GM23338 (cell line): ENCODE measurements at regions not wholly inside any gene's neighbourhood (a gene's known extent, or its start where the extent isn't known, plus 50 kb on each side); places are given as distances from the start of the nearest gene placed in this dataset.

Experiments used
- ATAC-seq: fragments of 200-7000 bp; cut with Tn5 transposase; 3 replicates; pipeline ENCODE4 v1.9.1; 2020
- DNase-seq: peaks from one replicate; pipeline ENCODE4 v3.0.0-alpha.2; 2015; ENCODE audit warnings: low spot score
- H2AFZ ChIP-seq: fragments of 200-600 bp; sonication (generic); 2 replicates; pipeline ENCODE4 v1.8.0; 2016; ENCODE audit warnings: antibody characterized with exemption, mild to moderate bottlenecking, moderate library complexity
- H3F3A ChIP-seq: fragments of 200-600 bp; sonication (generic); replicated peaks from 2 replicates; pipeline ENCODE4 v1.8.0; 2017; ENCODE audit warnings: antibody characterized with exemption, mixed run types, low read depth
- H3K27ac ChIP-seq: fragments of 200-600 bp; sonication (generic); 2 replicates; pipeline ENCODE4 v1.6.1; 2016; ENCODE audit warnings: low read depth
- H3K27me3 ChIP-seq: fragments of 200-600 bp; sonication (generic); 2 replicates; pipeline ENCODE4 v1.8.0; 2016; ENCODE audit warnings: mild to moderate bottlenecking, mixed run types, moderate library complexity; ENCODE audit not compliant: insufficient read depth
- H3K36me3 ChIP-seq: fragments of 200-600 bp; sonication (generic); 2 replicates; pipeline ENCODE4 v1.8.0; 2016; ENCODE audit warnings: mild to moderate bottlenecking; ENCODE audit not compliant: insufficient read depth
- H3K4me1 ChIP-seq: fragments of 200-600 bp; sonication (generic); 2 replicates; pipeline ENCODE4 v1.8.0; 2016; ENCODE audit warnings: mild to moderate bottlenecking, moderate library complexity; ENCODE audit not compliant: insufficient read depth
- H3K4me2 ChIP-seq: fragments of 200-600 bp; sonication (generic); 2 replicates; pipeline ENCODE4 v1.7.1; 2017; ENCODE audit warnings: mixed run types
- H3K4me3 ChIP-seq: fragments of 200-600 bp; sonication (generic); 2 replicates; pipeline ENCODE4 v1.6.1; 2016; ENCODE audit warnings: mixed run types
- H3K79me2 ChIP-seq: fragments of 200-600 bp; sonication (generic); replicated peaks from 2 replicates; pipeline ENCODE4 v1.8.0; 2017; ENCODE audit warnings: mild to moderate bottlenecking; ENCODE audit not compliant: insufficient read depth
- H3K9me2 ChIP-seq: fragments of 200-600 bp; sonication (generic); 2 replicates; pipeline ENCODE4 v1.8.0; 2017; ENCODE audit not compliant: insufficient read depth
- H4K20me1 ChIP-seq: fragments of 200-600 bp; sonication (generic); replicated peaks from 2 replicates; pipeline ENCODE4 v1.8.0; 2017; ENCODE audit warnings: mild to moderate bottlenecking; ENCODE audit not compliant: insufficient read depth
- H3K27ac Mint-ChIP-seq: 2 replicates; pipeline ENCODE4 v1.8.0; 2020; ENCODE audit warnings: inconsistent platforms, mild to moderate bottlenecking, moderate library complexity, mixed read lengths
- H3K27me3 Mint-ChIP-seq: 3 replicates; pipeline ENCODE4 v1.8.0; 2022; ENCODE audit warnings: low read depth, mild to moderate bottlenecking, moderate library complexity, mixed read lengths, inconsistent platforms; ENCODE audit not compliant: insufficient read depth, poor library complexity
- H3K36me3 Mint-ChIP-seq: 3 replicates; pipeline ENCODE4 v1.8.0; 2021; ENCODE audit warnings: low read depth, mild to moderate bottlenecking, inconsistent platforms, moderate library complexity, mixed read lengths
- H3K4me1 Mint-ChIP-seq: 3 replicates; pipeline ENCODE4 v1.8.0; 2020; ENCODE audit warnings: mild to moderate bottlenecking, inconsistent platforms, mixed read lengths
- H3K4me3 Mint-ChIP-seq: 3 replicates; pipeline ENCODE4 v1.8.0; 2021; ENCODE audit warnings: moderate library complexity, mild to moderate bottlenecking, inconsistent platforms, mixed read lengths
- H3K9me3 Mint-ChIP-seq: 3 replicates; pipeline ENCODE4 v1.8.0; 2020; ENCODE audit warnings: moderate library complexity, mild to moderate bottlenecking, inconsistent platforms, mixed read lengths
- EZH2phosphoT487 ChIP-seq: fragments of 200-600 bp; sonication (generic); IDR thresholded peaks from one replicate; pipeline ENCODE4 v1.8.1; 2018; ENCODE audit warnings: antibody characterized with exemption; ENCODE audit not compliant: unreplicated experiment
- NANOG ChIP-seq: IDR thresholded peaks from 2 replicates; pipeline ENCODE4 v1.6.1; 2016; ENCODE audit warnings: antibody characterized with exemption, borderline replicate concordance
- POLR2AphosphoS5 ChIP-seq: IDR thresholded peaks from 2 replicates; pipeline ENCODE4 v1.6.1; 2016; ENCODE audit warnings: antibody characterized with exemption, low read depth
- ZNF114 ChIP-seq: fragments of 250-450 bp; sonication (Bioruptor Pico); IDR thresholded peaks from 2 replicates; pipeline ENCODE4 v1.5.0; 2020; ENCODE audit warnings: mild to moderate bottlenecking, moderate library complexity
- ZNF331 ChIP-seq: fragments of 250-450 bp; sonication (Bioruptor Pico); IDR thresholded peaks from 2 replicates; pipeline ENCODE4 v1.5.0; 2020; ENCODE audit warnings: low read depth, mild to moderate bottlenecking, moderate library complexity
- ZNF462 ChIP-seq: fragments of 250-450 bp; sonication (Bioruptor Pico); IDR thresholded peaks from 2 replicates; pipeline ENCODE4 v1.5.0; 2020; ENCODE audit warnings: mild to moderate bottlenecking, moderate library complexity
- TF ChIP-seq, protein P1 (sequence below): IDR thresholded peaks from 2 replicates; pipeline ENCODE4 v1.6.1; 2016; ENCODE audit warnings: antibody characterized with exemption
- TF ChIP-seq, protein P2 (sequence below): IDR thresholded peaks from one replicate; pipeline ENCODE4 v1.6.1; 2018; ENCODE audit warnings: antibody characterized with exemption; ENCODE audit not compliant: unreplicated experiment

DNA sequence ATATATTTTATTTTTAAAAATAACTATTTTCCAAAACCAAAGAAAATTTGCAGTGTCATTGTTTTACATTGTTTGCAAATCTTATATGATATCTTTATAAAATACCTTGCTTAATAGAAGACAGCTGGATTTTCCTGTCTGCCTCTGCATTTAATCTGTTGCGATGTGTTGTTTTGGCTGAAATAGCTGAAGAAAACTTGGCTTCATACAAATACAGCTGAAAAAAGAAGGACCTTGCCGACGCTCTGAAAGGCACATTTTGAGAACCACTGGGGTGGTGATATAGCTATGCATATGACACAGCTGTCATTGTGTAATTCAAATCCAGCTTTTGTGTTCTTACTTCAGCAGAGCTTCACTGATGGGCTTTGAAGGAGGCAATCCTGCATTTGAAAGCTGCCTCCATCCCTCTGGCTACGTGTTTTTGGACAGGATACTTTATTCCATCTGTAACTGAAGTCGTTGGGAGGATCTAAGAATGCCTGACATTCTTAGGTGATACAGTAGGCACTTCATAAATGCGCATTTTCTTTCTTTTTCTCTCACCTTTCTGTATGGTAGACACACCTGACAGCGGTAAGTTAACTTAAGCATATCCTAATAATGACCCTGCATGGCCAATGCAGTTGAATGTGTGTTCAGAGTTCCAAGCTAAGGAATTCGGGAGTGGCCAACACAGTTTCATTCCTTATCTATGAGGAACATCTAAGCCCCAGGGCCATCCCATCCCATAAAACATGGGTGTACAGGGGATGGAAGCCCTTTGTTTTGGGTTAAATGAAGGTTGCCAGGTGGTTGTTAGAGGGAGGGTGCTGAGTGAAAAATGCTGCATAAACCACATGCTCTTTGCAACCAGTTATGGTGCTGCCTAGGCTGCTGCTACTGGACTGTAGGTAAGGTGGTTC is 213.0 kb downstream of the TFAP2A start:
- no peaks in the 10 kb centered on the region; the same call in 1 of the 3 replicates for H3K36me3 Mint-ChIP-seq
- no peaks in the 10 kb centered on the region for H3K27me3 Mint-ChIP-seq
- H3K79me2 ChIP-seq: no peaks in the 10 kb centered on the region
- H3K9me3 Mint-ChIP-seq: peaks cover 6% of the 10 kb centered on the region; the same call in 2 of the 3 replicates
- no peak overlapping the region for H3K27ac ChIP-seq
- H3K27ac Mint-ChIP-seq: no peak overlapping the region
- no peak for DNase-seq
- H4K20me1 ChIP-seq: no peaks in the 10 kb centered on the region
- no peak overlapping the region for H2AFZ ChIP-seq
- H3K4me1 ChIP-seq: no peaks in the 10 kb centered on the region
- peaks cover 13% of the 10 kb centered on the region; the same call in 1 of the 2 replicates for H3K9me2 ChIP-seq
- H3K36me3 ChIP-seq: no peaks in the 10 kb centered on the region
- no peaks in the 10 kb centered on the region for H3F3A ChIP-seq
- no peak overlapping the region for H3K4me2 ChIP-seq
- no peak overlapping the region for H3K4me3 Mint-ChIP-seq
- H3K4me1 Mint-ChIP-seq: peaks cover 3% of the 10 kb centered on the region; the same call in 1 of the 3 replicates
- H3K4me3 ChIP-seq: no peak overlapping the region
- no peak for TF ChIP-seq ZNF114 (CRISPR knock-in tag)
- TF ChIP-seq POLR2AphosphoS5: no peak
- TF ChIP-seq, protein P1, sequence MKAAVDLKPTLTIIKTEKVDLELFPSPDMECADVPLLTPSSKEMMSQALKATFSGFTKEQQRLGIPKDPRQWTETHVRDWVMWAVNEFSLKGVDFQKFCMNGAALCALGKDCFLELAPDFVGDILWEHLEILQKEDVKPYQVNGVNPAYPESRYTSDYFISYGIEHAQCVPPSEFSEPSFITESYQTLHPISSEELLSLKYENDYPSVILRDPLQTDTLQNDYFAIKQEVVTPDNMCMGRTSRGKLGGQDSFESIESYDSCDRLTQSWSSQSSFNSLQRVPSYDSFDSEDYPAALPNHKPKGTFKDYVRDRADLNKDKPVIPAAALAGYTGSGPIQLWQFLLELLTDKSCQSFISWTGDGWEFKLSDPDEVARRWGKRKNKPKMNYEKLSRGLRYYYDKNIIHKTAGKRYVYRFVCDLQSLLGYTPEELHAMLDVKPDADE: no peak
- no peaks in the 10 kb centered on the region for H3K27me3 ChIP-seq
- no peak for ATAC-seq

GRCh38 chr6:10196090-10196489 is 218.8 kb downstream of the TFAP2A start:
- Histone ChIP-seq H3K4me1 (no peaks in the 10 kb centered on the region), H4K20me1 (no peaks in the 10 kb centered on the region), H3F3A (no peaks in the 10 kb centered on the region), H3K27me3 (no peaks in the 10 kb centered on the region), H3K27ac (no peak overlapping the region), H2AFZ (no peak overlapping the region), H3K79me2 (no peaks in the 10 kb centered on the region), H3K9me2 (peaks cover 13% of the 10 kb centered on the region; the same call in 1 of the 2 replicates), H3K4me3 (no peak overlapping the region), H3K36me3 (no peaks in the 10 kb centered on the region), H3K4me2 (no peak overlapping the region)
- Mint-ChIP-seq H3K4me3 (no peak overlapping the region), H3K27me3 (peaks cover 2% of the 10 kb centered on the region), H3K27ac (no peak overlapping the region), H3K36me3 (no peaks in the 10 kb centered on the region; the same call in 2 of the 3 replicates), H3K4me1 (no peaks in the 10 kb centered on the region), H3K9me3 (peaks cover 6% of the 10 kb centered on the region; the same call in 2 of the 3 replicates)
- ATAC-seq (no peak), DNase-seq (no peak)
- TF ChIP-seq ZNF462 (CRISPR knock-in tag): no peak
- TF ChIP-seq, protein P2, sequence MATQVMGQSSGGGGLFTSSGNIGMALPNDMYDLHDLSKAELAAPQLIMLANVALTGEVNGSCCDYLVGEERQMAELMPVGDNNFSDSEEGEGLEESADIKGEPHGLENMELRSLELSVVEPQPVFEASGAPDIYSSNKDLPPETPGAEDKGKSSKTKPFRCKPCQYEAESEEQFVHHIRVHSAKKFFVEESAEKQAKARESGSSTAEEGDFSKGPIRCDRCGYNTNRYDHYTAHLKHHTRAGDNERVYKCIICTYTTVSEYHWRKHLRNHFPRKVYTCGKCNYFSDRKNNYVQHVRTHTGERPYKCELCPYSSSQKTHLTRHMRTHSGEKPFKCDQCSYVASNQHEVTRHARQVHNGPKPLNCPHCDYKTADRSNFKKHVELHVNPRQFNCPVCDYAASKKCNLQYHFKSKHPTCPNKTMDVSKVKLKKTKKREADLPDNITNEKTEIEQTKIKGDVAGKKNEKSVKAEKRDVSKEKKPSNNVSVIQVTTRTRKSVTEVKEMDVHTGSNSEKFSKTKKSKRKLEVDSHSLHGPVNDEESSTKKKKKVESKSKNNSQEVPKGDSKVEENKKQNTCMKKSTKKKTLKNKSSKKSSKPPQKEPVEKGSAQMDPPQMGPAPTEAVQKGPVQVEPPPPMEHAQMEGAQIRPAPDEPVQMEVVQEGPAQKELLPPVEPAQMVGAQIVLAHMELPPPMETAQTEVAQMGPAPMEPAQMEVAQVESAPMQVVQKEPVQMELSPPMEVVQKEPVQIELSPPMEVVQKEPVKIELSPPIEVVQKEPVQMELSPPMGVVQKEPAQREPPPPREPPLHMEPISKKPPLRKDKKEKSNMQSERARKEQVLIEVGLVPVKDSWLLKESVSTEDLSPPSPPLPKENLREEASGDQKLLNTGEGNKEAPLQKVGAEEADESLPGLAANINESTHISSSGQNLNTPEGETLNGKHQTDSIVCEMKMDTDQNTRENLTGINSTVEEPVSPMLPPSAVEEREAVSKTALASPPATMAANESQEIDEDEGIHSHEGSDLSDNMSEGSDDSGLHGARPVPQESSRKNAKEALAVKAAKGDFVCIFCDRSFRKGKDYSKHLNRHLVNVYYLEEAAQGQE: no peak
- no peak for TF ChIP-seq ZNF331
- no peak for TF ChIP-seq NANOG
- TF ChIP-seq POLR2AphosphoS5: no peak
- no peak for TF ChIP-seq EZH2phosphoT487
- TF ChIP-seq, protein P1: no peak
